Neural cell (in vitro differentiated cells): ENCODE measurements at regions not wholly inside any gene's neighbourhood (a gene's known extent, or its start where the extent isn't known, plus 50 kb on each side); places are given as distances from the start of the nearest gene placed in this dataset.

Experiments used
- CTCF ChIP-seq: fragments of 450-650 bp; IDR thresholded peaks from 2 replicates; pipeline ENCODE4 v1.5.1; 2014; ENCODE audit warnings: antibody characterized with exemption, mild to moderate bottlenecking, moderate library complexity; ENCODE audit not compliant: poor library complexity, severe bottlenecking
- EP300 ChIP-seq: fragments of 450-650 bp; conservative IDR thresholded peaks from 2 replicates; pipeline ENCODE4 v1.6.1; 2014; ENCODE audit warnings: antibody characterized with exemption, mild to moderate bottlenecking, moderate library complexity; ENCODE audit not compliant: poor library complexity, severe bottlenecking
- EZH2 ChIP-seq: fragments of 200-600, 300-800 bp; shearing (Covaris generic), sonication (generic); IDR thresholded peaks from 2 replicates; pipeline ENCODE4 v1.6.1; 2014; ENCODE audit warnings: antibody characterized with exemption, low read length, borderline replicate concordance, mild to moderate bottlenecking; ENCODE audit not compliant: insufficient read depth, poor library complexity, severe bottlenecking
- MXI1 ChIP-seq: fragments of 450-650 bp; conservative IDR thresholded peaks from 2 replicates; pipeline ENCODE4 v1.6.1; 2014; ENCODE audit warnings: antibody characterized with exemption, mild to moderate bottlenecking; ENCODE audit not compliant: poor library complexity, severe bottlenecking
- POLR2AphosphoS5 ChIP-seq: IDR thresholded peaks from 2 replicates; pipeline ENCODE4 v1.6.1; 2012
- RAD21 ChIP-seq: fragments of 450-650 bp; conservative IDR thresholded peaks from 2 replicates; pipeline ENCODE4 v1.6.1; 2014; ENCODE audit warnings: antibody characterized with exemption, mild to moderate bottlenecking, moderate library complexity
- REST ChIP-seq: IDR thresholded peaks from 2 replicates; pipeline ENCODE4 v1.6.1; 2012; ENCODE audit warnings: borderline replicate concordance
- SMC3 ChIP-seq: fragments of 450-650 bp; conservative IDR thresholded peaks from 2 replicates; pipeline ENCODE4 v1.6.1; 2014; ENCODE audit warnings: antibody characterized with exemption, mild to moderate bottlenecking, moderate library complexity; ENCODE audit not compliant: poor library complexity
- TAF1 ChIP-seq: IDR thresholded peaks from 2 replicates; pipeline ENCODE4 v1.6.1; 2012; ENCODE audit warnings: low read depth

- no peak for TF ChIP-seq POLR2AphosphoS5
- no peak for TF ChIP-seq CTCF
- no peak for TF ChIP-seq MXI1
- TF ChIP-seq EZH2: no peak
- TF ChIP-seq RAD21: no peak
- TF ChIP-seq TAF1: no peak
- TF ChIP-seq EP300: no peak
- no peak for TF ChIP-seq REST
- TF ChIP-seq SMC3: no peak
Observed at GRCh38 chr21:38885909-38886308, 80.2 kb downstream of the ETS2 start.
